GM23338 (cell line): ENCODE measurements at regions not wholly inside any gene's neighbourhood (a gene's known extent, or its start where the extent isn't known, plus 50 kb on each side); places are given as distances from the start of the nearest gene placed in this dataset.

Source experiments
- ATAC-seq: fragments of 200-7000 bp; cut with Tn5 transposase; 3 replicates; pipeline ENCODE4 v1.9.1; 2020
- DNase-seq: peaks from one replicate; pipeline ENCODE4 v3.0.0-alpha.2; 2015; ENCODE audit warnings: low spot score
- H2AFZ ChIP-seq: fragments of 200-600 bp; sonication (generic); 2 replicates; pipeline ENCODE4 v1.8.0; 2016; ENCODE audit warnings: antibody characterized with exemption, mild to moderate bottlenecking, moderate library complexity
- H3F3A ChIP-seq: fragments of 200-600 bp; sonication (generic); replicated peaks from 2 replicates; pipeline ENCODE4 v1.8.0; 2017; ENCODE audit warnings: antibody characterized with exemption, mixed run types, low read depth
- H3K27ac ChIP-seq: fragments of 200-600 bp; sonication (generic); 2 replicates; pipeline ENCODE4 v1.6.1; 2016; ENCODE audit warnings: low read depth
- H3K27me3 ChIP-seq: fragments of 200-600 bp; sonication (generic); 2 replicates; pipeline ENCODE4 v1.8.0; 2016; ENCODE audit warnings: mild to moderate bottlenecking, mixed run types, moderate library complexity; ENCODE audit not compliant: insufficient read depth
- H3K36me3 ChIP-seq: fragments of 200-600 bp; sonication (generic); 2 replicates; pipeline ENCODE4 v1.8.0; 2016; ENCODE audit warnings: mild to moderate bottlenecking; ENCODE audit not compliant: insufficient read depth
- H3K4me1 ChIP-seq: fragments of 200-600 bp; sonication (generic); 2 replicates; pipeline ENCODE4 v1.8.0; 2016; ENCODE audit warnings: mild to moderate bottlenecking, moderate library complexity; ENCODE audit not compliant: insufficient read depth
- H3K4me2 ChIP-seq: fragments of 200-600 bp; sonication (generic); 2 replicates; pipeline ENCODE4 v1.7.1; 2017; ENCODE audit warnings: mixed run types
- H3K4me3 ChIP-seq: fragments of 200-600 bp; sonication (generic); 2 replicates; pipeline ENCODE4 v1.6.1; 2016; ENCODE audit warnings: mixed run types
- H3K79me2 ChIP-seq: fragments of 200-600 bp; sonication (generic); replicated peaks from 2 replicates; pipeline ENCODE4 v1.8.0; 2017; ENCODE audit warnings: mild to moderate bottlenecking; ENCODE audit not compliant: insufficient read depth
- H3K9me2 ChIP-seq: fragments of 200-600 bp; sonication (generic); 2 replicates; pipeline ENCODE4 v1.8.0; 2017; ENCODE audit not compliant: insufficient read depth
- H4K20me1 ChIP-seq: fragments of 200-600 bp; sonication (generic); replicated peaks from 2 replicates; pipeline ENCODE4 v1.8.0; 2017; ENCODE audit warnings: mild to moderate bottlenecking; ENCODE audit not compliant: insufficient read depth
- H3K27ac Mint-ChIP-seq: 2 replicates; pipeline ENCODE4 v1.8.0; 2020; ENCODE audit warnings: inconsistent platforms, mild to moderate bottlenecking, moderate library complexity, mixed read lengths
- H3K27me3 Mint-ChIP-seq: 3 replicates; pipeline ENCODE4 v1.8.0; 2022; ENCODE audit warnings: low read depth, mild to moderate bottlenecking, moderate library complexity, mixed read lengths, inconsistent platforms; ENCODE audit not compliant: insufficient read depth, poor library complexity
- H3K36me3 Mint-ChIP-seq: 3 replicates; pipeline ENCODE4 v1.8.0; 2021; ENCODE audit warnings: low read depth, mild to moderate bottlenecking, inconsistent platforms, moderate library complexity, mixed read lengths
- H3K4me1 Mint-ChIP-seq: 3 replicates; pipeline ENCODE4 v1.8.0; 2020; ENCODE audit warnings: mild to moderate bottlenecking, inconsistent platforms, mixed read lengths
- H3K4me3 Mint-ChIP-seq: 3 replicates; pipeline ENCODE4 v1.8.0; 2021; ENCODE audit warnings: moderate library complexity, mild to moderate bottlenecking, inconsistent platforms, mixed read lengths
- H3K9me3 Mint-ChIP-seq: 3 replicates; pipeline ENCODE4 v1.8.0; 2020; ENCODE audit warnings: moderate library complexity, mild to moderate bottlenecking, inconsistent platforms, mixed read lengths
- CREB1 ChIP-seq: fragments of 250-450 bp; sonication (Bioruptor Pico); IDR thresholded peaks from 2 replicates; pipeline ENCODE4 v1.5.0; 2020; ENCODE audit warnings: low read depth, mild to moderate bottlenecking, moderate library complexity
- ZNF331 ChIP-seq: fragments of 250-450 bp; sonication (Bioruptor Pico); IDR thresholded peaks from 2 replicates; pipeline ENCODE4 v1.5.0; 2020; ENCODE audit warnings: low read depth, mild to moderate bottlenecking, moderate library complexity
- TF ChIP-seq, protein P1 (sequence below): IDR thresholded peaks from 2 replicates; pipeline ENCODE4 v1.6.1; 2016; ENCODE audit warnings: antibody characterized with exemption
- TF ChIP-seq, protein P2 (sequence below): IDR thresholded peaks from one replicate; pipeline ENCODE4 v1.6.1; 2018; ENCODE audit warnings: antibody characterized with exemption; ENCODE audit not compliant: unreplicated experiment
- TF ChIP-seq, protein P3 (sequence below): fragments of 250-450 bp; sonication (Bioruptor Pico); IDR thresholded peaks from 2 replicates; pipeline ENCODE4 v1.5.0; 2020; ENCODE audit warnings: mild to moderate bottlenecking, moderate library complexity
- TF ChIP-seq, protein P4 (sequence below), 2 experiments: fragments of 200-600 bp in 1 of 2; sonication (generic) in 1 of 2; conservative IDR thresholded peaks; 2 replicates each; pipeline versions ENCODE4 v1.5.1 to v1.6.1; 2016 to 2017; ENCODE audit warnings: antibody characterized with exemption in 2 of 2, low read depth in 2 of 2, mild to moderate bottlenecking in 2 of 2, moderate library complexity in 1 of 2

DNA sequence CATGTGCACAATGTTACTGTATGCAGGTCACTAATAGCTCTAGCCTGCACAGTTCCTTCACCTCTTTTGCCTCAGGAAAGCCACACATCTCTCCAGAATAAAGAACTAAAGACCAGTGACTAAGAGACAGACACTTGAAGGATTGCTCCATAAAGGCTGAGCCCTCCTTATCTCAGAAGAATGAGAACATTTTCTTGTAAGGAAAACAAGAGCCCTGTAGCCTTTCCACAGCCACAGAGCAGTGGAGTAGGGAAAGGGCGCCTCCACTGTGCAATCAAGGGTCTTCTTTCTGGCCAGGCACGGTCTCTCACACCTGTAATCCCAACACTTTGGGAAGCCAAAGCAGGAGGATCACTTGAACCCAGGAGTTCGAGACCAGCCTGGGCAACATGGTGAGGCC, 202.6 kb upstream of the TMEM45B start:
- no peak overlapping the region for H3K27ac ChIP-seq
- no peaks in the 10 kb centered on the region for H4K20me1 ChIP-seq
- H3K27ac Mint-ChIP-seq = no peak overlapping the region
- H3K4me1 ChIP-seq = no peaks in the 10 kb centered on the region
- H3K36me3 Mint-ChIP-seq = no peaks in the 10 kb centered on the region
- H3F3A ChIP-seq = no peaks in the 10 kb centered on the region
- H3K36me3 ChIP-seq = no peaks in the 10 kb centered on the region
- H3K9me2 ChIP-seq = no peaks in the 10 kb centered on the region
- H3K4me2 ChIP-seq = no peak overlapping the region
- no peak overlapping the region for H2AFZ ChIP-seq
- DNase-seq (no peak), ATAC-seq (no peak)
- H3K4me1 Mint-ChIP-seq = no peaks in the 10 kb centered on the region
- H3K27me3 Mint-ChIP-seq = peaks cover 5% of the 10 kb centered on the region
- no peak overlapping the region for H3K4me3 ChIP-seq
- no peak overlapping the region for H3K4me3 Mint-ChIP-seq
- TF ChIP-seq, protein P1, sequence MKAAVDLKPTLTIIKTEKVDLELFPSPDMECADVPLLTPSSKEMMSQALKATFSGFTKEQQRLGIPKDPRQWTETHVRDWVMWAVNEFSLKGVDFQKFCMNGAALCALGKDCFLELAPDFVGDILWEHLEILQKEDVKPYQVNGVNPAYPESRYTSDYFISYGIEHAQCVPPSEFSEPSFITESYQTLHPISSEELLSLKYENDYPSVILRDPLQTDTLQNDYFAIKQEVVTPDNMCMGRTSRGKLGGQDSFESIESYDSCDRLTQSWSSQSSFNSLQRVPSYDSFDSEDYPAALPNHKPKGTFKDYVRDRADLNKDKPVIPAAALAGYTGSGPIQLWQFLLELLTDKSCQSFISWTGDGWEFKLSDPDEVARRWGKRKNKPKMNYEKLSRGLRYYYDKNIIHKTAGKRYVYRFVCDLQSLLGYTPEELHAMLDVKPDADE = no peak
- TF ChIP-seq ZNF331 (CRISPR knock-in tag) (no peak), CREB1 (CRISPR knock-in tag) (no peak)
- TF ChIP-seq, protein P2, sequence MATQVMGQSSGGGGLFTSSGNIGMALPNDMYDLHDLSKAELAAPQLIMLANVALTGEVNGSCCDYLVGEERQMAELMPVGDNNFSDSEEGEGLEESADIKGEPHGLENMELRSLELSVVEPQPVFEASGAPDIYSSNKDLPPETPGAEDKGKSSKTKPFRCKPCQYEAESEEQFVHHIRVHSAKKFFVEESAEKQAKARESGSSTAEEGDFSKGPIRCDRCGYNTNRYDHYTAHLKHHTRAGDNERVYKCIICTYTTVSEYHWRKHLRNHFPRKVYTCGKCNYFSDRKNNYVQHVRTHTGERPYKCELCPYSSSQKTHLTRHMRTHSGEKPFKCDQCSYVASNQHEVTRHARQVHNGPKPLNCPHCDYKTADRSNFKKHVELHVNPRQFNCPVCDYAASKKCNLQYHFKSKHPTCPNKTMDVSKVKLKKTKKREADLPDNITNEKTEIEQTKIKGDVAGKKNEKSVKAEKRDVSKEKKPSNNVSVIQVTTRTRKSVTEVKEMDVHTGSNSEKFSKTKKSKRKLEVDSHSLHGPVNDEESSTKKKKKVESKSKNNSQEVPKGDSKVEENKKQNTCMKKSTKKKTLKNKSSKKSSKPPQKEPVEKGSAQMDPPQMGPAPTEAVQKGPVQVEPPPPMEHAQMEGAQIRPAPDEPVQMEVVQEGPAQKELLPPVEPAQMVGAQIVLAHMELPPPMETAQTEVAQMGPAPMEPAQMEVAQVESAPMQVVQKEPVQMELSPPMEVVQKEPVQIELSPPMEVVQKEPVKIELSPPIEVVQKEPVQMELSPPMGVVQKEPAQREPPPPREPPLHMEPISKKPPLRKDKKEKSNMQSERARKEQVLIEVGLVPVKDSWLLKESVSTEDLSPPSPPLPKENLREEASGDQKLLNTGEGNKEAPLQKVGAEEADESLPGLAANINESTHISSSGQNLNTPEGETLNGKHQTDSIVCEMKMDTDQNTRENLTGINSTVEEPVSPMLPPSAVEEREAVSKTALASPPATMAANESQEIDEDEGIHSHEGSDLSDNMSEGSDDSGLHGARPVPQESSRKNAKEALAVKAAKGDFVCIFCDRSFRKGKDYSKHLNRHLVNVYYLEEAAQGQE = no peak
- TF ChIP-seq, protein P3, sequence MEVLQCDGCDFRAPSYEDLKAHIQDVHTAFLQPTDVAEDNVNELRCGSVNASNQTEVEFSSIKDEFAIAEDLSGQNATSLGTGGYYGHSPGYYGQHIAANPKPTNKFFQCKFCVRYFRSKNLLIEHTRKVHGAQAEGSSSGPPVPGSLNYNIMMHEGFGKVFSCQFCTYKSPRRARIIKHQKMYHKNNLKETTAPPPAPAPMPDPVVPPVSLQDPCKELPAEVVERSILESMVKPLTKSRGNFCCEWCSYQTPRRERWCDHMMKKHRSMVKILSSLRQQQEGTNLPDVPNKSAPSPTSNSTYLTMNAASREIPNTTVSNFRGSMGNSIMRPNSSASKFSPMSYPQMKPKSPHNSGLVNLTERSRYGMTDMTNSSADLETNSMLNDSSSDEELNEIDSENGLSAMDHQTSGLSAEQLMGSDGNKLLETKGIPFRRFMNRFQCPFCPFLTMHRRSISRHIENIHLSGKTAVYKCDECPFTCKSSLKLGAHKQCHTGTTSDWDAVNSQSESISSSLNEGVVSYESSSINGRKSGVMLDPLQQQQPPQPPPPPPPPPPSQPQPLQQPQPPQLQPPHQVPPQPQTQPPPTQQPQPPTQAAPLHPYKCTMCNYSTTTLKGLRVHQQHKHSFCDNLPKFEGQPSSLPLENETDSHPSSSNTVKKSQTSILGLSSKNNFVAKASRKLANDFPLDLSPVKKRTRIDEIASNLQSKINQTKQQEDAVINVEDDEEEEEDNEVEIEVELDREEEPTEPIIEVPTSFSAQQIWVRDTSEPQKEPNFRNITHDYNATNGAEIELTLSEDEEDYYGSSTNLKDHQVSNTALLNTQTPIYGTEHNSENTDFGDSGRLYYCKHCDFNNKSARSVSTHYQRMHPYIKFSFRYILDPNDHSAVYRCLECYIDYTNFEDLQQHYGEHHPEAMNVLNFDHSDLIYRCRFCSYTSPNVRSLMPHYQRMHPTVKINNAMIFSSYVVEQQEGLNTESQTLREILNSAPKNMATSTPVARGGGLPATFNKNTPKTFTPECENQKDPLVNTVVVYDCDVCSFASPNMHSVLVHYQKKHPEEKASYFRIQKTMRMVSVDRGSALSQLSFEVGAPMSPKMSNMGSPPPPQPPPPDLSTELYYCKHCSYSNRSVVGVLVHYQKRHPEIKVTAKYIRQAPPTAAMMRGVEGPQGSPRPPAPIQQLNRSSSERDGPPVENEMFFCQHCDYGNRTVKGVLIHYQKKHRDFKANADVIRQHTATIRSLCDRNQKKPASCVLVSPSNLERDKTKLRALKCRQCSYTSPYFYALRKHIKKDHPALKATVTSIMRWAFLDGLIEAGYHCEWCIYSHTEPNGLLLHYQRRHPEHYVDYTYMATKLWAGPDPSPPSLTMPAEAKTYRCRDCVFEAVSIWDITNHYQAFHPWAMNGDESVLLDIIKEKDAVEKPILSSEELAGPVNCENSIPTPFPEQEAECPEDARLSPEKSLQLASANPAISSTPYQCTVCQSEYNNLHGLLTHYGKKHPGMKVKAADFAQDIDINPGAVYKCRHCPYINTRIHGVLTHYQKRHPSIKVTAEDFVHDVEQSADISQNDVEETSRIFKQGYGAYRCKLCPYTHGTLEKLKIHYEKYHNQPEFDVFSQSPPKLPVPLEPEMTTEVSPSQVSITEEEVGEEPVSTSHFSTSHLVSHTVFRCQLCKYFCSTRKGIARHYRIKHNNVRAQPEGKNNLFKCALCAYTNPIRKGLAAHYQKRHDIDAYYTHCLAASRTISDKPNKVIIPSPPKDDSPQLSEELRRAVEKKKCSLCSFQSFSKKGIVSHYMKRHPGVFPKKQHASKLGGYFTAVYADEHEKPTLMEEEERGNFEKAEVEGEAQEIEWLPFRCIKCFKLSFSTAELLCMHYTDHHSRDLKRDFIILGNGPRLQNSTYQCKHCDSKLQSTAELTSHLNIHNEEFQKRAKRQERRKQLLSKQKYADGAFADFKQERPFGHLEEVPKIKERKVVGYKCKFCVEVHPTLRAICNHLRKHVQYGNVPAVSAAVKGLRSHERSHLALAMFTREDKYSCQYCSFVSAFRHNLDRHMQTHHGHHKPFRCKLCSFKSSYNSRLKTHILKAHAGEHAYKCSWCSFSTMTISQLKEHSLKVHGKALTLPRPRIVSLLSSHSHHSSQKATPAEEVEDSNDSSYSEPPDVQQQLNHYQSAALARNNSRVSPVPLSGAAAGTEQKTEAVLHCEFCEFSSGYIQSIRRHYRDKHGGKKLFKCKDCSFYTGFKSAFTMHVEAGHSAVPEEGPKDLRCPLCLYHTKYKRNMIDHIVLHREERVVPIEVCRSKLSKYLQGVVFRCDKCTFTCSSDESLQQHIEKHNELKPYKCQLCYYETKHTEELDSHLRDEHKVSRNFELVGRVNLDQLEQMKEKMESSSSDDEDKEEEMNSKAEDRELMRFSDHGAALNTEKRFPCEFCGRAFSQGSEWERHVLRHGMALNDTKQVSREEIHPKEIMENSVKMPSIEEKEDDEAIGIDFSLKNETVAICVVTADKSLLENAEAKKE (CRISPR knock-in tag) = no peak
- TF ChIP-seq, protein P4, sequence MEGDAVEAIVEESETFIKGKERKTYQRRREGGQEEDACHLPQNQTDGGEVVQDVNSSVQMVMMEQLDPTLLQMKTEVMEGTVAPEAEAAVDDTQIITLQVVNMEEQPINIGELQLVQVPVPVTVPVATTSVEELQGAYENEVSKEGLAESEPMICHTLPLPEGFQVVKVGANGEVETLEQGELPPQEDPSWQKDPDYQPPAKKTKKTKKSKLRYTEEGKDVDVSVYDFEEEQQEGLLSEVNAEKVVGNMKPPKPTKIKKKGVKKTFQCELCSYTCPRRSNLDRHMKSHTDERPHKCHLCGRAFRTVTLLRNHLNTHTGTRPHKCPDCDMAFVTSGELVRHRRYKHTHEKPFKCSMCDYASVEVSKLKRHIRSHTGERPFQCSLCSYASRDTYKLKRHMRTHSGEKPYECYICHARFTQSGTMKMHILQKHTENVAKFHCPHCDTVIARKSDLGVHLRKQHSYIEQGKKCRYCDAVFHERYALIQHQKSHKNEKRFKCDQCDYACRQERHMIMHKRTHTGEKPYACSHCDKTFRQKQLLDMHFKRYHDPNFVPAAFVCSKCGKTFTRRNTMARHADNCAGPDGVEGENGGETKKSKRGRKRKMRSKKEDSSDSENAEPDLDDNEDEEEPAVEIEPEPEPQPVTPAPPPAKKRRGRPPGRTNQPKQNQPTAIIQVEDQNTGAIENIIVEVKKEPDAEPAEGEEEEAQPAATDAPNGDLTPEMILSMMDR (conservative IDR thresholded peaks at IDR 0.05; ENCODE audit: low read depth in 2 of 2) = peak in 1 of 2 experiments; percentile 17; a peak in 1 of 4 replicates
- H3K79me2 ChIP-seq = no peaks in the 10 kb centered on the region
- H3K27me3 ChIP-seq = no peaks in the 10 kb centered on the region
- H3K9me3 Mint-ChIP-seq = no peaks in the 10 kb centered on the region
